PFSK-1 (cell line): ENCODE measurements at regions not wholly inside any gene's neighbourhood (a gene's known extent, or its start where the extent isn't known, plus 50 kb on each side); places are given as distances from the start of the nearest gene placed in this dataset.

ENCODE experiments used
- FOXP2 ChIP-seq: optimal IDR thresholded peaks from 2 replicates; pipeline ENCODE3; 2011; ENCODE audit warnings: borderline replicate concordance, control low read depth, inconsistent platforms; ENCODE audit not compliant: insufficient read depth; ENCODE audit errors: extremely low read length, extremely low read depth
- POLR2AphosphoS5 ChIP-seq: IDR thresholded peaks from 2 replicates; pipeline ENCODE4 v1.6.1; 2012; ENCODE audit warnings: low read depth, mild to moderate bottlenecking, control low read depth, low read length, moderate library complexity
- REST ChIP-seq, 2 experiments: IDR thresholded peaks; 2 replicates each; pipeline versions ENCODE4 v1.6.1 to v1.8.0; 2011 to 2012; ENCODE audit warnings: low read depth in 2 of 2, low read length in 2 of 2, control low read depth in 1 of 2, inconsistent platforms in 1 of 2, mild to moderate bottlenecking in 1 of 2, moderate library complexity in 1 of 2; ENCODE audit not compliant: insufficient read depth in 1 of 2
- SIN3A ChIP-seq: IDR thresholded peaks from 2 replicates; pipeline ENCODE4 v1.6.1; 2012; ENCODE audit warnings: mild to moderate bottlenecking, low read length, moderate library complexity, borderline replicate concordance; ENCODE audit not compliant: insufficient read depth
- TAF1 ChIP-seq: IDR thresholded peaks from 2 replicates; pipeline ENCODE4 v1.6.1; 2012; ENCODE audit warnings: low read length, control low read depth, borderline replicate concordance; ENCODE audit not compliant: insufficient read depth

- no peak for TF ChIP-seq REST (IDR thresholded peaks at IDR 0.05; ENCODE audit: insufficient read depth in 1 of 2, low read depth in 2 of 2, low read length in 2 of 2)
- no peak for TF ChIP-seq SIN3A
- TF ChIP-seq POLR2AphosphoS5 = no peak
- no peak for TF ChIP-seq TAF1
- TF ChIP-seq FOXP2 = no peak
These were observed 369.3 kb upstream of the C1orf174 start for GRCh38 chr1:4269330-4269729.
